T-cell (primary cell): ENCODE measurements at regions not wholly inside any gene's neighbourhood (a gene's known extent, or its start where the extent isn't known, plus 50 kb on each side); places are given as distances from the start of the nearest gene placed in this dataset.

Experiments used
- ATAC-seq, 4 experiments: fragments of 200-7000 bp in 3 of 4; fragments of 150-1000 bp in 1 of 4; cut with Tn5 transposase; replicated peaks in 1 of 4; 1 replicate in 3 of 4; 2 replicates in 1 of 4; pipeline ENCODE4 v1.10.0; 2021; ENCODE audit warnings: moderate library complexity in 3 of 4, mild to moderate bottlenecking in 2 of 4, moderate number of reproducible peaks in 1 of 4
- CTCF ChIA-PET, 2 donors: fragments of 300-600 bp; sonication (Branson Sonifier 250); formaldehyde crosslinking; loops; one replicate each; lab custom pipeline; 2022; ENCODE audit warnings: antibody characterized with exemption in 2 of 2; lab: Charles Lee
- POLR2A ChIA-PET, 2 donors: fragments of 300-600 bp; sonication (Branson Sonifier 250); formaldehyde crosslinking; loops; one replicate each; lab custom pipeline; 2022; ENCODE audit warnings: antibody characterized with exemption in 2 of 2; lab: Charles Lee
- DNase-seq, 35 experiments: peaks; one replicate each; pipeline versions ENCODE4 v3.0.0 to v3.0.0-alpha.2; 2013 to 2023
- H3K27ac ChIP-seq: one replicate; pipeline ENCODE4 v1.5.1; 2013; ENCODE audit warnings: low read length
- H3K27me3 ChIP-seq, 2 experiments: replicated peaks in 1 of 2; 1 replicate in 1 of 2; 2 replicates in 1 of 2; pipeline versions ENCODE4 v1.6.1 to v1.7.0; 2013; ENCODE audit warnings: low read length in 1 of 2, mixed read lengths in 1 of 2; ENCODE audit not compliant: control insufficient read depth in 2 of 2, insufficient read depth in 2 of 2; ENCODE audit errors: extremely low read depth in 1 of 2
- H3K36me3 ChIP-seq, 2 donors: 1 replicate in 1 of 2; 2 replicates in 1 of 2; pipeline versions ENCODE4 v1.6.1 to v1.7.0; 2013; ENCODE audit warnings: low read length in 1 of 2; ENCODE audit not compliant: control insufficient read depth in 2 of 2, insufficient read depth in 1 of 2; ENCODE audit errors: extremely low read depth in 1 of 2
- H3K4me1 ChIP-seq, 2 experiments: 1 replicate in 1 of 2; 2 replicates in 1 of 2; pipeline versions ENCODE4 v1.6.1 to v1.7.0; 2013; ENCODE audit warnings: low read length in 2 of 2, mixed read lengths in 1 of 2; ENCODE audit not compliant: insufficient read depth in 2 of 2, control insufficient read depth in 1 of 2; ENCODE audit errors: extremely low read depth in 1 of 2
- H3K4me3 ChIP-seq, 2 donors: 1 replicate in 1 of 2; 2 replicates in 1 of 2; pipeline versions ENCODE4 v1.5.1 to v1.7.0; 2013; ENCODE audit warnings: mild to moderate bottlenecking in 2 of 2, low read length in 1 of 2, moderate library complexity in 1 of 2; ENCODE audit not compliant: control insufficient read depth in 1 of 2; ENCODE audit errors: extremely low read depth in 1 of 2
- H3K9me3 ChIP-seq: 2 replicates; pipeline ENCODE4 v1.7.0; 2013
- H3K27ac Mint-ChIP-seq, 2 donors: one replicate each; pipeline ENCODE4 v1.8.0; 2020 to 2021; ENCODE audit warnings: mild to moderate bottlenecking in 2 of 2, mixed read lengths in 2 of 2
- H3K27me3 Mint-ChIP-seq, 2 donors: one replicate each; pipeline ENCODE4 v1.8.0; 2021 to 2022; ENCODE audit warnings: mixed read lengths in 2 of 2
- H3K36me3 Mint-ChIP-seq: one replicate; pipeline ENCODE4 v1.8.0; 2021; ENCODE audit warnings: mixed read lengths
- H3K4me1 Mint-ChIP-seq, 3 donors: one replicate each; pipeline ENCODE4 v1.8.0; 2020 to 2022; ENCODE audit warnings: mixed read lengths in 3 of 3, mild to moderate bottlenecking in 1 of 3
- H3K4me3 Mint-ChIP-seq, 3 donors: one replicate each; pipeline ENCODE4 v1.8.0; 2020 to 2022; ENCODE audit warnings: mild to moderate bottlenecking in 3 of 3, mixed read lengths in 3 of 3, moderate library complexity in 3 of 3
- H3K9me3 Mint-ChIP-seq, 3 donors: one replicate each; pipeline ENCODE4 v1.8.0; 2020 to 2022; ENCODE audit warnings: mixed read lengths in 3 of 3
- WGBS: methylation state at CpG from one replicate; pipeline ENCODE4 v1.1.5; 2013; ENCODE audit warnings: missing lambda C conversion rate; ENCODE audit not compliant: insufficient coverage; 5-methylcytosine and 5-hydroxymethylcytosine counted together

DNA sequence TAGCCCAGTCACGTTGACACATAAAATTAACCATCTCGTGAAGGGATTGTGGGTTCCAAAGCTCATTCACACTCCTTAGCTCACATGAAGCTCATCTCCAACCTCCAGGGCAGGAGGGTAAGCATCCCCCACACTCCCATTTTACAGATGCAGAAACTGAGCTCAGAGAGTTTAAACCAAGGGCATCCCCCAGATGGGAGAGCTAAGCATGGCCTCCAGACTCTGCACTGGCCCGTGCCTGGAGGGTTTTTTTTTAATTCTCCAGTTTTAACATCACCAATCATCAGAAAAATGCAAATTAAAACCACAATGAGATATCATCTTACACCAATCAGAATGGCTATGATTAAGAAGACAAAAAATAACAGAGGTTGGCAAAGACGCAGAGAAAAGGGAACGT lies 53.3 kb upstream of the TCF7L2 start:
- ChIA-PET POLR2A (no interaction called here), CTCF (no interaction called here)
- H3K27me3 Mint-ChIP-seq = peaks cover 1 to 3% of the 10 kb centered on the region in 2 donors
- DNase-seq = no peak
- no peak for ATAC-seq
- H3K27ac Mint-ChIP-seq = no peak overlapping the region
- 92% methylated on average over 2 of the region's 5 CpGs for WGBS
- Histone ChIP-seq H3K36me3 (no peaks in the 10 kb centered on the region), H3K27ac (no peak overlapping the region), H3K27me3 (peaks cover 0 to 10% of the 10 kb centered on the region in 2 experiments), H3K9me3 (no peaks in the 10 kb centered on the region), H3K4me1 (no peaks in the 10 kb centered on the region), H3K4me3 (no peak overlapping the region)
- peaks cover 3% of the 10 kb centered on the region for H3K36me3 Mint-ChIP-seq
- H3K4me1 Mint-ChIP-seq = no peaks in the 10 kb centered on the region
- H3K9me3 Mint-ChIP-seq = no peaks in the 10 kb centered on the region
- no peak overlapping the region for H3K4me3 Mint-ChIP-seq

DNA sequence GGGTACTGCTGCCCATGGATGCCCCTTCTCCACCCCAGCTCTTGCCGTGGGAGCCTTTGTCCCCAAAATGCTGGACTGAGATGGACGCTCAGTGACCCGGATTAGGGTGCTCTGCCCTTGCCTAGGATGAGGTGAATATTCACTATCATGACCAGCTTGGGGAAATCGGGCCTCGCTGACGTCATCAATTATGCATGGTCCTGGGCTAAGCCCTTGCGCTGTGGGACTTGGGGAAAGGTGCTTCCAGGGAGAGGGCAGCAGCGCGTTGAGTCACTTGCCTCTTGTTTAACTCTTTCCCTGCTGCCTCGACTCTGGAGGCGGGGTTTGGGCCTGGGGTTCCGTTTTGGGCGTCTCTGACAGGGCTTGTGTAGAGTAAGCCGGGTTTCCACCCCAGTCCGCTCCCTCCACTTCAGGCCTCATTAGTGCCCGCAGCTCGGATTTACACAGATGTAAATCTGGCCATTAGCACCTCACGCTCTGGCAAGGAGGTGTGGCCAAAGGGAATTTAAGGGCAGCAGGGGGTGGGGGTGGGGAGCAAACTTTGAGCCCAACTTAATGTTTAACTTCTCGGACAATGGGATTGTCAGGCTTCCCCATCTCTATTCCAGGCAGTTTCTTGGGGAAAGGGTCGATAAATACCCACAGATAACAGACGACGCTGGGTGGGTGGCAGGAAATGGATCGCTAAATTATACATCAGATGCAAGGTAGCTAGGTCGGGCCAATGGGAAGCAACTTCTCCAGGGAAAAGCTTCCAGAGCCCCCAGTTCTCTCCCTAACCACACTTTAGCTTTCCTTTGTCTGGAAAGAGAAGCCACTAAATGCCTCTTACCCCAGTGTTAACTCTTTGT lies 51.3 kb upstream of the TCF7L2 start:
- peaks cover 0 to 10% of the 10 kb centered on the region in 2 experiments for H3K27me3 ChIP-seq
- no peaks in the 10 kb centered on the region for H3K36me3 ChIP-seq
- no peak overlapping the region for H3K4me3 ChIP-seq
- H3K4me3 Mint-ChIP-seq = no peak overlapping the region
- no peaks in the 10 kb centered on the region for H3K4me1 Mint-ChIP-seq
- H3K9me3 Mint-ChIP-seq = no peaks in the 10 kb centered on the region
- peaks cover 3 to 4% of the 10 kb centered on the region in 2 donors for H3K27me3 Mint-ChIP-seq
- no peak overlapping the region for H3K27ac ChIP-seq
- no peaks in the 10 kb centered on the region for H3K4me1 ChIP-seq
- H3K36me3 Mint-ChIP-seq = no peaks in the 10 kb centered on the region
- CTCF ChIA-PET = no interaction called here
- 80% methylated on average over 12 of the region's 24 CpGs for WGBS
- POLR2A ChIA-PET = interaction anchor here in 1 of 2 donors (0.7 kb wide), 1 partner anchor 22 kb away, joined by 3 read pairs; no protein-coding TSS in a partner anchor
- DNase-seq (no peak), ATAC-seq (no peak)
- H3K9me3 ChIP-seq = no peaks in the 10 kb centered on the region
- H3K27ac Mint-ChIP-seq = no peak overlapping the region

DNA sequence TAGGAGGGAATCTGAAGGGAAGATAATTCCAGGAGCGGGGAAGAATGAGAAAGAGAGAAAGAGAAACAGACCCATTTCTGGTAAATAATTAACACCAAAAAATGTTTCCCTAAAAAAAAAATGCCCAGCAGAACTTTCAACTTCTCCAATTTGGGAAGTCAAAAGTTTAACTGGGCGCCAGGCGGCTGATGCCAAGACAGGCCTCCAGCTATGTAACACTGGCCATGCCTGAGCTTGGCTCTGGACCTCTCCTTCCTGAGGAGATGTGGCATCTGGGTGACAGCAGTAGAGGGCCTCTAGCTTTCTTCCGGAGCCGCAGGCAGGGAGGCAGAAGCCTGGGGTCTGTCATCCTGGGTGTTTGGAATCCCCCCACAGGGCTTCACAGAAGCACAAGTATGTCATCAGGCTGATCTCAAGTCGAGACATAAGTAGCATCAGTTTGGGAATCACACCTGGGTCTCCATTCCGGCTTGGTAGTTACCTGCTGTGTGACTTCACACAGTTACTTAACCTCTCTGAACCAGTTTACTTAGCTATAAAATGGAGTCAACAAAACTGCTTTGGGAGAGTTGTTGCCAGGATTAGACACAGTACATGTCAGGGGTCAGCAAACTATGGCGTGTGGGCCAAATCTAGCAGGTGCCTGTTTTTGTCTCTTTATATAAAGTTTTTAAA lies 50.5 kb upstream of the TCF7L2 start:
- Mint-ChIP-seq H3K4me3 (no peak overlapping the region), H3K27me3 (peaks cover 3 to 4% of the 10 kb centered on the region in 2 donors), H3K36me3 (no peaks in the 10 kb centered on the region), H3K4me1 (no peaks in the 10 kb centered on the region), H3K27ac (no peak overlapping the region), H3K9me3 (no peaks in the 10 kb centered on the region)
- Histone ChIP-seq H3K27me3 (peaks cover 0 to 10% of the 10 kb centered on the region in 2 experiments), H3K36me3 (no peaks in the 10 kb centered on the region), H3K4me1 (no peaks in the 10 kb centered on the region), H3K27ac (no peak overlapping the region), H3K9me3 (no peaks in the 10 kb centered on the region), H3K4me3 (no peak overlapping the region)
- DNase-seq = no peak
- POLR2A ChIA-PET = interaction anchor here in 1 of 2 donors (0.7 kb wide), 1 partner anchor 21 kb away, joined by 3 read pairs; no protein-coding TSS in a partner anchor
- 82% methylated on average over 4 of the region's 8 CpGs for WGBS
- CTCF ChIA-PET = no interaction called here
- no peak for ATAC-seq
